ENCODE measurements at regions not wholly inside any gene's neighbourhood (a gene's known extent, or its start where the extent isn't known, plus 50 kb on each side); places are given as distances from the start of the nearest gene placed in this dataset.

DNA sequence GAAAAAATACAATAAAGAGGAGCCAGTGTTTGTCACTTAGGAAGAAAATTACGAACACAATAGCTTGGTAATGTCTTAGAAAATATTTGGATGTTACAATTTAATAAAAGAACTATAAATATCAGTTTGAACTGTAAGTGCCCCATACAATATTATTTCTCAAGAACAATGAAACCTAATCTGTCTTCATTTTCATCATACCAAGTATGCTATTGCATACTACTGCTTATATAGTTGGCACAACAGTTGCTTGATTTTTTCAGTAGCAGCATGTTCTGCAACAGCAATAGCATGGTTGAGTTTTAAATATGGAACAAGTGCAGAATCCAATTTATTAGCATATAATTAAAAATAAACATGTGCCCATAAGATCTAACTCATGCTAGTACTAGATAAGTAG lies 564.6 kb downstream of the C12orf50 start:
- dilution Hi-C loops (cut with MboI; ENCODE audit: extremely low pct_ligation_motif_present, low sequenced_read_pairs) (no loop called here), intact Hi-C loops (cut with micrococcal nuclease) (no loop called here)
- Histone ChIP-seq H3K4me1 (ENCODE audit: control insufficient read depth, extremely low read depth, insufficient read depth, low read length) (no peaks in the 10 kb centered on the region), H3K79me2 (ENCODE audit: control insufficient read depth, insufficient read depth, low read length) (no peaks in the 10 kb centered on the region), H3K4me3 (replicated peaks in 1 of 3; ENCODE audit: insufficient read depth in 1 of 3, low read depth in 1 of 3, low read length in 3 of 3) (no peak overlapping the region), H3K36me3 (ENCODE audit: control insufficient read depth in 2 of 2, extremely low read depth in 1 of 2, insufficient read depth in 2 of 2, low read length in 2 of 2) (no peaks in the 10 kb centered on the region), H3K27me3 (ENCODE audit: control insufficient read depth in 2 of 2, insufficient read depth in 2 of 2, low read length in 2 of 2) (no peaks in the 10 kb centered on the region), H4K20me1 (replicated peaks; ENCODE audit: control insufficient read depth, extremely low read depth, insufficient read depth, low read length) (no peaks in the 10 kb centered on the region), H3K27ac (ENCODE audit: insufficient read depth, low read depth, low read length) (no peak overlapping the region), H3K9me1 (replicated peaks; ENCODE audit: control insufficient read depth, extremely low read depth, insufficient read depth, low read length) (no peaks in the 10 kb centered on the region), H3K9ac (replicated peaks; ENCODE audit: extremely low read depth, insufficient read depth, low read length) (no peak overlapping the region), H2AFZ (ENCODE audit: low read depth, low read length) (no peak overlapping the region), H3K9me3 (replicated peaks; ENCODE audit: control insufficient read depth, insufficient read depth, low read length) (no peaks in the 10 kb centered on the region), H3K4me2 (ENCODE audit: insufficient read depth, low read length) (no peak overlapping the region)
- no peak for FAIRE-seq
- no peak for TF ChIP-seq MYC (IDR thresholded peaks at IDR 0.05; ENCODE audit: low read depth, low read length)
- no peak for TF ChIP-seq EZH2 (IDR thresholded peaks at IDR 0.05; ENCODE audit: borderline replicate concordance, low read depth, low read length, severe bottlenecking)
- no peak for TF ChIP-seq POLR2A (IDR thresholded peaks at IDR 0.05; ENCODE audit: low read depth, low read length)
- TF ChIP-seq FOS (IDR thresholded peaks at IDR 0.05; ENCODE audit: borderline replicate concordance, insufficient read depth, low read length) = no peak
- TF ChIP-seq, protein P1, sequence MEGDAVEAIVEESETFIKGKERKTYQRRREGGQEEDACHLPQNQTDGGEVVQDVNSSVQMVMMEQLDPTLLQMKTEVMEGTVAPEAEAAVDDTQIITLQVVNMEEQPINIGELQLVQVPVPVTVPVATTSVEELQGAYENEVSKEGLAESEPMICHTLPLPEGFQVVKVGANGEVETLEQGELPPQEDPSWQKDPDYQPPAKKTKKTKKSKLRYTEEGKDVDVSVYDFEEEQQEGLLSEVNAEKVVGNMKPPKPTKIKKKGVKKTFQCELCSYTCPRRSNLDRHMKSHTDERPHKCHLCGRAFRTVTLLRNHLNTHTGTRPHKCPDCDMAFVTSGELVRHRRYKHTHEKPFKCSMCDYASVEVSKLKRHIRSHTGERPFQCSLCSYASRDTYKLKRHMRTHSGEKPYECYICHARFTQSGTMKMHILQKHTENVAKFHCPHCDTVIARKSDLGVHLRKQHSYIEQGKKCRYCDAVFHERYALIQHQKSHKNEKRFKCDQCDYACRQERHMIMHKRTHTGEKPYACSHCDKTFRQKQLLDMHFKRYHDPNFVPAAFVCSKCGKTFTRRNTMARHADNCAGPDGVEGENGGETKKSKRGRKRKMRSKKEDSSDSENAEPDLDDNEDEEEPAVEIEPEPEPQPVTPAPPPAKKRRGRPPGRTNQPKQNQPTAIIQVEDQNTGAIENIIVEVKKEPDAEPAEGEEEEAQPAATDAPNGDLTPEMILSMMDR (IDR thresholded peaks at IDR 0.05; ENCODE audit: extremely low read depth in 1 of 2, insufficient read depth in 1 of 2, low read depth in 1 of 2, low read length in 2 of 2) = no peak
- TF ChIP-seq JUN (IDR thresholded peaks at IDR 0.05; ENCODE audit: borderline replicate concordance, insufficient read depth, insufficient read length, low read depth) = no peak
- TF ChIP-seq POLR2AphosphoS5 (IDR thresholded peaks at IDR 0.05; ENCODE audit: insufficient read depth, low read depth, low read length) = no peak
- TF ChIP-seq, protein P2, sequence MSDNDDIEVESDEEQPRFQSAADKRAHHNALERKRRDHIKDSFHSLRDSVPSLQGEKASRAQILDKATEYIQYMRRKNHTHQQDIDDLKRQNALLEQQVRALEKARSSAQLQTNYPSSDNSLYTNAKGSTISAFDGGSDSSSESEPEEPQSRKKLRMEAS (IDR thresholded peaks at IDR 0.05; ENCODE audit: insufficient read depth, insufficient read length) = no peak
- no peak for TF ChIP-seq GATA2 (IDR thresholded peaks at IDR 0.05; ENCODE audit: insufficient read depth, insufficient read length, low read depth, low read length)
- ChIA-PET CTCF (no interaction called here), POLR2A (no interaction called here)
- DNase-seq (ENCODE audit: low read depth, low spot score) = no peak
- BruUV-seq (replicated peaks) = no TSS peak

All from endothelial cell of umbilical vein (primary cell).